ENCODE measurements at regions not wholly inside any gene's neighbourhood (a gene's known extent, or its start where the extent isn't known, plus 50 kb on each side); places are given as distances from the start of the nearest gene placed in this dataset.

- no peak overlapping the region for H3K4me3 ChIP-seq (ENCODE audit: low read depth in 1 of 2, low read length in 2 of 2)
- TF ChIP-seq CTCF (IDR thresholded peaks at IDR 0.05; ENCODE audit: borderline replicate concordance, extremely low read depth, low read length, poor library complexity, severe bottlenecking) = no peak
- TF ChIP-seq EZH2 (IDR thresholded peaks at IDR 0.05; ENCODE audit: borderline replicate concordance, low read depth, low read length, severe bottlenecking) = no peak
- peaks cover 5% of the 10 kb centered on the region for H3K9me3 ChIP-seq (ENCODE audit: insufficient read depth, low read length, severe bottlenecking)
- H3K9ac ChIP-seq (ENCODE audit: low read depth, low read length) = no peak overlapping the region
- no peak overlapping the region for H2AFZ ChIP-seq (ENCODE audit: low read depth, low read length)
- no peak overlapping the region for H3K4me2 ChIP-seq (ENCODE audit: insufficient read depth, low read length)
- H3K27ac ChIP-seq (ENCODE audit: low read length) = no peak overlapping the region
- H3K36me3 ChIP-seq (ENCODE audit: insufficient read depth, low read length) = no peaks in the 10 kb centered on the region
- H3K79me2 ChIP-seq (ENCODE audit: insufficient read depth, low read length) = no peaks in the 10 kb centered on the region
- no peak for ATAC-seq (ENCODE audit: insufficient read depth, low read depth)
- DNase-seq = no peak
- no peaks in the 10 kb centered on the region for H3K4me1 ChIP-seq (ENCODE audit: insufficient read depth, low read length)
- no peaks in the 10 kb centered on the region for H3K27me3 ChIP-seq (ENCODE audit: insufficient read depth, low read length, poor library complexity)
- H4K20me1 ChIP-seq (ENCODE audit: insufficient read depth, low read length) = no peaks in the 10 kb centered on the region
These were observed 103.0 kb downstream of the JCAD start for GRCh38 chr10:29956335-29956924.

DNA sequence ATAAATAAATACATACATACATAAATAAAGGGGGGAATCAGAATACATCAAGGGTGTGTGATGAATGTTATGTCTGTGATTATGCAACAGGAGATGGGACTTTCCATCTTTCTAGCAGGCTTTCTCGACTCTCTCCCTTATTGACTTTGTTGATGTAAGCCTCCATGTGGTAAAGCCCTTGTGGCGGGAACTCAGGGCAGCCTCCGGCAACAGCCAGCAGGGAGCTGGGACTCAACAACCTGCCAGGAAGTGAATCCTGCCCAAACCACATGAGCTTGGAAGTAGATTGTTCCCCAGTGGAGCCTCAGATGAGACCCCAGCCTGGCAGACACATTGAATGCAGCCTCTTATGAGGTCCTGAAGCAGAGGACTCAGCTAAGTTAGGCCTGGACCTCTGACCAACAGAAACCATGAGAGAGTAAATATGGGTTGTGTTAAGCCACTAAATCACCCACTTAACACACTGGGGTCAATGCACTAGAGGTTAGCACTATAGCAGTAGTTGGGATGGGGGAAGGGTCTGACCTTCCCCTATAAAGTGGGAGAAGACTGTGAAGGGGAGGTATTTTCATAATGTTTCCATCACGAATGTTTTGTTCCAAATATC lies 104.0 kb downstream of the JCAD start:
- no peaks in the 10 kb centered on the region for H4K20me1 ChIP-seq (ENCODE audit: insufficient read depth, low read length)
- ATAC-seq (ENCODE audit: insufficient read depth, low read depth) (no peak), DNase-seq (no peak)
- H3K79me2 ChIP-seq (ENCODE audit: insufficient read depth, low read length) = no peaks in the 10 kb centered on the region
- no peak overlapping the region for H3K4me3 ChIP-seq (ENCODE audit: low read depth in 1 of 2, low read length in 2 of 2)
- no peaks in the 10 kb centered on the region for H3K27me3 ChIP-seq (ENCODE audit: insufficient read depth, low read length, poor library complexity)
- TF ChIP-seq EZH2 (IDR thresholded peaks at IDR 0.05; ENCODE audit: borderline replicate concordance, low read depth, low read length, severe bottlenecking) (no peak), CTCF (IDR thresholded peaks at IDR 0.05; ENCODE audit: borderline replicate concordance, extremely low read depth, low read length, poor library complexity, severe bottlenecking) (no peak)
- peaks cover 5% of the 10 kb centered on the region for H3K9me3 ChIP-seq (ENCODE audit: insufficient read depth, low read length, severe bottlenecking)
- H3K4me2 ChIP-seq (ENCODE audit: insufficient read depth, low read length) = no peak overlapping the region
- H3K27ac ChIP-seq (ENCODE audit: low read length) = no peak overlapping the region
- H3K4me1 ChIP-seq (ENCODE audit: insufficient read depth, low read length) = no peaks in the 10 kb centered on the region
- no peak overlapping the region for H3K9ac ChIP-seq (ENCODE audit: low read depth, low read length)
- H2AFZ ChIP-seq (ENCODE audit: low read depth, low read length) = no peak overlapping the region
- no peaks in the 10 kb centered on the region for H3K36me3 ChIP-seq (ENCODE audit: insufficient read depth, low read length)

DNA sequence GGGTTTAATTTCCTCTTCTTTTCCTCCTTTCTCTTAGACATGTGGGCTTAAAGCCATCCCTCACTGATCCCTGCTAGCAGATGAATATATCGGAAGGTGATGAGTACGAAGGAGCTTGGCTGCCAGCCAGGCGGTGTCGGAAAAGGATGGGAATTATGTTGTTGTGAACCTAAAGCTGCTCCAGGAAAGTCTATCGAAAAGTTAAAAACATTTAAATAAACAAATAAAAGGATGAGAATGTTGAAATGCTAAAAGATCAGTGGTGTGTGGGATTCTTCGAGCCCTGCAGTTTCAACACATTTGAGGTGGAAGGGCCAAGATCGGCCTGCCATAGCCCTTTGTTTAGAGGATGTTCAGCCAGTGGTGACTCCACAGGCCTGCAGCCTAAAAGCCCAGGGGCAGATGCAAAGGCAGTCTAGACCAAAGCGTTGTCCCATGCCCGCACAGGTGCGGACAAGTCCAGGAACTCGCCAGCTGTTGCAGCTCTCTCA lies 107.9 kb downstream of the JCAD start:
- ATAC-seq (ENCODE audit: insufficient read depth, low read depth) (no peak), DNase-seq (no peak)
- Histone ChIP-seq H2AFZ (ENCODE audit: low read depth, low read length) (no peak overlapping the region), H3K27ac (ENCODE audit: low read length) (no peak overlapping the region), H4K20me1 (ENCODE audit: insufficient read depth, low read length) (no peaks in the 10 kb centered on the region), H3K4me1 (ENCODE audit: insufficient read depth, low read length) (no peaks in the 10 kb centered on the region), H3K9me3 (ENCODE audit: insufficient read depth, low read length, severe bottlenecking) (peaks cover 3% of the 10 kb centered on the region), H3K36me3 (ENCODE audit: insufficient read depth, low read length) (no peaks in the 10 kb centered on the region), H3K79me2 (ENCODE audit: insufficient read depth, low read length) (no peaks in the 10 kb centered on the region), H3K4me3 (ENCODE audit: low read depth in 1 of 2, low read length in 2 of 2) (no peak overlapping the region), H3K27me3 (ENCODE audit: insufficient read depth, low read length, poor library complexity) (no peaks in the 10 kb centered on the region), H3K9ac (ENCODE audit: low read depth, low read length) (no peak overlapping the region), H3K4me2 (ENCODE audit: insufficient read depth, low read length) (no peak overlapping the region)
- TF ChIP-seq EZH2 (IDR thresholded peaks at IDR 0.05; ENCODE audit: borderline replicate concordance, low read depth, low read length, severe bottlenecking) (no peak), CTCF (IDR thresholded peaks at IDR 0.05; ENCODE audit: borderline replicate concordance, extremely low read depth, low read length, poor library complexity, severe bottlenecking) (no peak)

All from DND-41 (cell line).